Breast epithelium (tissue), 3 donors: ENCODE measurements at regions not wholly inside any gene's neighbourhood (a gene's known extent, or its start where the extent isn't known, plus 50 kb on each side); places are given as distances from the start of the nearest gene placed in this dataset.
"Not testable (repeated sequence)": the region's sequence is repeated elsewhere in the genome, so short reads cannot be mapped to it uniquely, and the experiment has no call there.

Experiments
- POLR2A ChIP-seq: fragments of 450-650 bp; IDR thresholded peaks from one replicate; pipeline ENCODE4 v1.6.1; 2016; ENCODE audit warnings: antibody characterized with exemption, mild to moderate bottlenecking, moderate library complexity
- POLR2AphosphoS5 ChIP-seq, 3 donors: sonication (generic); formaldehyde crosslinking; IDR thresholded peaks; one replicate each; pipeline ENCODE4 v1.6.1; 2017; ENCODE audit warnings: antibody characterized with exemption in 3 of 3
- TF ChIP-seq, protein P1 (sequence below), 3 donors: fragments of 450-650 bp; IDR thresholded peaks; one replicate each; pipeline ENCODE4 v1.5.1; 2016 to 2017; ENCODE audit warnings: antibody characterized with exemption in 3 of 3, mild to moderate bottlenecking in 3 of 3, moderate library complexity in 3 of 3

DNA sequence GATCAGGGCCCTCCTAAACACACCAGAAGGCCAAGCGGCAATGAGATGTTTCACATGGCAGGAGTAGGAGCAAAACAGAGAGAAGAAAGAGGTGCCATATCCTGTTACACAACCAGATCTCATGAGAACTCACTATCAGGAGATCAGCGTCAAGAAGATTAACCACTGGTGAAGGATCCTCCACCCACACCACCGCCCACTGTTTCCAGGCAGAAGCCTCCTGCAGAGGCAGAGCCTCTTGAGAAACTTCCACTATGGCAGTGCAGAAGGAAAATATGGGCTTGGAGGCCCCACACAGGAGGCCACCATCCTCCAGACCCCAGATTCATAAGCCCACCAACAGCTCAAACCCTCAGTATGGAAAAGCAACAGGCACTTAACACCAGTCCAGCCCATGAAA is 106.9 kb upstream of the TEKT4 start:
- TF ChIP-seq POLR2A; POLR2AphosphoS5 (IDR thresholded peaks at IDR 0.05): not testable (repeated sequence)
- TF ChIP-seq, protein P1, sequence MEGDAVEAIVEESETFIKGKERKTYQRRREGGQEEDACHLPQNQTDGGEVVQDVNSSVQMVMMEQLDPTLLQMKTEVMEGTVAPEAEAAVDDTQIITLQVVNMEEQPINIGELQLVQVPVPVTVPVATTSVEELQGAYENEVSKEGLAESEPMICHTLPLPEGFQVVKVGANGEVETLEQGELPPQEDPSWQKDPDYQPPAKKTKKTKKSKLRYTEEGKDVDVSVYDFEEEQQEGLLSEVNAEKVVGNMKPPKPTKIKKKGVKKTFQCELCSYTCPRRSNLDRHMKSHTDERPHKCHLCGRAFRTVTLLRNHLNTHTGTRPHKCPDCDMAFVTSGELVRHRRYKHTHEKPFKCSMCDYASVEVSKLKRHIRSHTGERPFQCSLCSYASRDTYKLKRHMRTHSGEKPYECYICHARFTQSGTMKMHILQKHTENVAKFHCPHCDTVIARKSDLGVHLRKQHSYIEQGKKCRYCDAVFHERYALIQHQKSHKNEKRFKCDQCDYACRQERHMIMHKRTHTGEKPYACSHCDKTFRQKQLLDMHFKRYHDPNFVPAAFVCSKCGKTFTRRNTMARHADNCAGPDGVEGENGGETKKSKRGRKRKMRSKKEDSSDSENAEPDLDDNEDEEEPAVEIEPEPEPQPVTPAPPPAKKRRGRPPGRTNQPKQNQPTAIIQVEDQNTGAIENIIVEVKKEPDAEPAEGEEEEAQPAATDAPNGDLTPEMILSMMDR (IDR thresholded peaks at IDR 0.05) = not testable (repeated sequence)
